Right lobe of liver (tissue), 6 donors: ENCODE measurements at regions not wholly inside any gene's neighbourhood (a gene's known extent, or its start where the extent isn't known, plus 50 kb on each side); places are given as distances from the start of the nearest gene placed in this dataset.
A peak's percentile ranks its signal among the peaks of the same experiment; 100 is the strongest.

ENCODE experiments used
- ATAC-seq, 4 donors: fragments of 200-7000 bp; cut with Tn5 transposase; one replicate each; pipeline ENCODE4 v1.9.1; 2020; ENCODE audit warnings: mild to moderate bottlenecking in 4 of 4, moderate library complexity in 4 of 4
- DNase-seq, 3 donors: peaks; one replicate each; pipeline ENCODE4 v3.0.0-alpha.2; 2020
- H3K27ac ChIP-seq, 3 donors: fragments of 200-600 bp; one replicate each; pipeline ENCODE4 v1.8.0; 2022
- H3K27me3 ChIP-seq, 2 donors: fragments of 200-600 bp; one replicate each; pipeline ENCODE4 v1.8.0; 2022
- H3K36me3 ChIP-seq, 4 donors: fragments of 200-600 bp; sonication (generic) in 1 of 4; one replicate each; pipeline versions ENCODE4 v1.5.1 to v1.8.0; 2017 to 2022; ENCODE audit warnings: control low read depth in 1 of 4
- H3K4me1 ChIP-seq, 4 donors: fragments of 200-600 bp; sonication (generic) in 1 of 4; one replicate each; pipeline versions ENCODE4 v1.5.1 to v1.8.0; 2017 to 2022; ENCODE audit warnings: control low read depth in 1 of 4
- H3K4me3 ChIP-seq, 3 donors: fragments of 200-600 bp; one replicate each; pipeline ENCODE4 v1.8.0; 2022
- H3K9me3 ChIP-seq, 4 donors: fragments of 200-600 bp; sonication (generic) in 1 of 4; one replicate each; pipeline versions ENCODE4 v1.5.1 to v1.8.0; 2017 to 2022; ENCODE audit warnings: control low read depth in 1 of 4
- POLR2A ChIP-seq: fragments of 450-650 bp; IDR thresholded peaks from one replicate; pipeline ENCODE4 v1.6.1; 2017; ENCODE audit warnings: antibody characterized with exemption, mild to moderate bottlenecking
- WGBS: methylation state at CpG from one replicate; pipeline ENCODE4 v1.1.6; 2018; ENCODE audit warnings: low coverage, low lambda C conversion rate; ENCODE audit not compliant: insufficient coverage; ENCODE audit errors: missing lambda C conversion rate; 5-methylcytosine and 5-hydroxymethylcytosine counted together
- intact Hi-C, 2 donors: fragments of 100-400 bp; cut with DNase I; formaldehyde crosslinking; loops; one replicate each; pipeline versions ENCODE4 v1.11.2 to v1.14.1; 2022
- TF ChIP-seq, protein P1 (sequence below), 4 donors: fragments of 200-600 bp in 3 of 4; fragments of 450-650 bp in 1 of 4; IDR thresholded peaks; one replicate each; pipeline versions ENCODE4 v1.5.1 to v1.8.0; 2016 to 2022; ENCODE audit warnings: antibody characterized with exemption in 4 of 4, mild to moderate bottlenecking in 2 of 4
- donor health status: DM: no; HTN: yes; CAD: no.
- donor health status: DM: no; HTN: no; CAD: no.
- donor health status: DM: no; HTN: no; CAD: no.
- donor health status: DM: no; HTN: yes; CAD: no.
- donor health status: DM: no; HTN: yes; CAD: no.

DNA sequence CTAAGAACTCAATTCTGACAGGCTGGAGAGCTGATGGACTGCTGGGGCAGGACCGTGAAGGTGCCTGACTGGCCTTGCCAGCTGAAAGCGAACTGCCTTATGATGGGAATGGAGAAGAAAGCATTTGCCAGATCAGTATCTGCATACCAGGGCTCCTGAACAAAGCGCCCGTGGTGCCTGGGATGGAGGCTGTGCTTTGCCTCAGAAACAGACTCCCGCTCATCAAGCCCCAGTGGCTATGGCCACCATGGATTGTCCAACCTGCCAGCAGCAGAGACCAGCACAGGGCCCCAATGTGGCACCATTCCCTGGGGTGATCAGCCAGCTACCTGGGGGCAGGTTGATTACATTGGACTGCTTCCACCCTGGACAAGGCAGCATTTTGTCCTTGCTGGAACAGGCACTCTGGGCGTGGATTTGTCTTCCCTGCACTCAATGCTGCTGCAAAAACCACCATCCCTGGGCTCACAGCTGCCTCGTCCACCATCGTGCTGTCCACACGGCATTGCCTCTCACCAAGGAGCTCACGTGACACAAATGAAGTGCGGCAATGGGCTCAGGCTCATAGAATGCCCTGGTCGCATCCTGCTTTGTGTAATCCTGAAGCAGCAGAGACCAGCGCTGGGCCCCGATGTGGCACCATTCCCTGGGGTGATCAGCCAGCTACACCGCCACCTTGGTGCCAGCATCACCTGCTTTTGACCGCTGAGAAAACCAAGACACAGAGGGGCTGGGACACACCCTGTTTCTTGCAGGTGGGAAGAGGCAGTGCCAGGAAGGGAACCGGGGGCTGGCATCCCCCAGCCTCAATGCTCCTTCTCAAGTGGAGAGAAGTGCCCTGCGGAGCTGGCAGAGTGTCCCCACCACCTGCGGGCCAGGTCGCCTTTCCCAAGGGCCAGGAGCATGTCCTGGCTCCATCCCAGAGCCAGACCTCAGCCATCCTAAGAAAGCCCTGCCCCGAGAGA is 1367.5 kb downstream of the BRD1 start:
- 40% methylated on average over 3 of the region's 21 CpGs for WGBS
- intact Hi-C loops, result no loop called here
- no peaks in the 10 kb centered on the region for H3K9me3 ChIP-seq

DNA sequence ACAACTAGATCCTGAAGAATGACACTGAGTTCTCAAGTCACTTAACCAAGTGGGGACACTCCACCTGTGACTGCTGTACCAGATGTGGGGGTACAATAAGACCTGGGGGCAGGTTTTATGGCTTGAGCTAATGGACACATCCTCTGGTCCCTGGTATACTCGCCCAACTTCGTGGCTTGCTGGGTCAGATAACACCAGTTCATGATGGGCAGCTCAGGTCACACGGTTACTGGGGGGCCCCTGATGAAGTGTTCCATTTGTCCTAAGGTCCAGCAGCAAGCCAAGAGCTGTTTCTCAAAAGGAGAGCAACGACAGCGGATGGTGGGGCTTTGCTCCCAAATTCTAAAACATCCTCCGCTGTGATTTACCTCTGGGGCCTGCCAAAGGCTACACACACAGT is 1368.4 kb downstream of the BRD1 start:
- intact Hi-C loops, result no loop called here
- no peaks in the 10 kb centered on the region for H3K27me3 ChIP-seq
- H3K9me3 ChIP-seq, result no peaks in the 10 kb centered on the region
- no peak overlapping the region for H3K27ac ChIP-seq
- no peak for ATAC-seq
- H3K4me1 ChIP-seq, result no peaks in the 10 kb centered on the region
- TF ChIP-seq, protein P1, sequence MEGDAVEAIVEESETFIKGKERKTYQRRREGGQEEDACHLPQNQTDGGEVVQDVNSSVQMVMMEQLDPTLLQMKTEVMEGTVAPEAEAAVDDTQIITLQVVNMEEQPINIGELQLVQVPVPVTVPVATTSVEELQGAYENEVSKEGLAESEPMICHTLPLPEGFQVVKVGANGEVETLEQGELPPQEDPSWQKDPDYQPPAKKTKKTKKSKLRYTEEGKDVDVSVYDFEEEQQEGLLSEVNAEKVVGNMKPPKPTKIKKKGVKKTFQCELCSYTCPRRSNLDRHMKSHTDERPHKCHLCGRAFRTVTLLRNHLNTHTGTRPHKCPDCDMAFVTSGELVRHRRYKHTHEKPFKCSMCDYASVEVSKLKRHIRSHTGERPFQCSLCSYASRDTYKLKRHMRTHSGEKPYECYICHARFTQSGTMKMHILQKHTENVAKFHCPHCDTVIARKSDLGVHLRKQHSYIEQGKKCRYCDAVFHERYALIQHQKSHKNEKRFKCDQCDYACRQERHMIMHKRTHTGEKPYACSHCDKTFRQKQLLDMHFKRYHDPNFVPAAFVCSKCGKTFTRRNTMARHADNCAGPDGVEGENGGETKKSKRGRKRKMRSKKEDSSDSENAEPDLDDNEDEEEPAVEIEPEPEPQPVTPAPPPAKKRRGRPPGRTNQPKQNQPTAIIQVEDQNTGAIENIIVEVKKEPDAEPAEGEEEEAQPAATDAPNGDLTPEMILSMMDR (IDR thresholded peaks at IDR 0.05), result no peak
- no peak for TF ChIP-seq POLR2A
- WGBS, result 40% methylated on average over 1 of the region's 6 CpGs
- DNase-seq, result no peak
- no peak overlapping the region for H3K4me3 ChIP-seq
- H3K36me3 ChIP-seq, result no peaks in the 10 kb centered on the region

More for the DNA sequence above, 1367.5 kb downstream of the BRD1 start:
- H3K27ac ChIP-seq, result no peak overlapping the region
- TF ChIP-seq, protein P1 (IDR thresholded peaks at IDR 0.05), result no peak
- no peak for TF ChIP-seq POLR2A
- no peaks in the 10 kb centered on the region for H3K36me3 ChIP-seq
- H3K4me3 ChIP-seq, result no peak overlapping the region
- no peaks in the 10 kb centered on the region for H3K27me3 ChIP-seq
- no peak for DNase-seq
- ATAC-seq, result peak in 1 of 4 donors; percentile 36
- no peaks in the 10 kb centered on the region for H3K4me1 ChIP-seq

DNA sequence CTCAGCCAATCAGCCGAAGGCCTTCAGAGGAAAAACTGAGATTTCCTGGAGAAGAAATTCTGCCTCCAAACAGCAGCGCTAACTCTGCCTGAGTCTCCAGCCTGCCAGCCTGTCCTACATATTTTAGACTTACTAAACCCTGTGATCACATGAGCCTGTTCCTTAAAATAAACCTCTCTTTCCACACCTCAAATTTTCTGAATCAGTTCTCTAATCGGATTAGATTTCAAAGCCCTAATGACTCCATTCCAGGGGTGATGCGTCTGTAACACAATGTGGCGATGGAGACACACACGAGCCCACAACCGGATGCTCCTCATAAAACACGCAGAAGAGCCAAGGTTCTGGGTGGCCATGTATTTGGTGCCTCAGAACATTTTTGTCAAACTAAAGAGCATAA is 1371.2 kb downstream of the BRD1 start:
- no peak overlapping the region for H3K27ac ChIP-seq
- H3K4me3 ChIP-seq, result no peak overlapping the region
- H3K36me3 ChIP-seq, result no peaks in the 10 kb centered on the region
- H3K9me3 ChIP-seq, result no peaks in the 10 kb centered on the region
- intact Hi-C loops, result no loop called here
- WGBS, result 73% methylated on average over 8 of the region's 8 CpGs
- no peak for TF ChIP-seq POLR2A
- H3K4me1 ChIP-seq, result no peaks in the 10 kb centered on the region
- no peaks in the 10 kb centered on the region for H3K27me3 ChIP-seq
- DNase-seq, result no peak
- no peak for ATAC-seq

DNA sequence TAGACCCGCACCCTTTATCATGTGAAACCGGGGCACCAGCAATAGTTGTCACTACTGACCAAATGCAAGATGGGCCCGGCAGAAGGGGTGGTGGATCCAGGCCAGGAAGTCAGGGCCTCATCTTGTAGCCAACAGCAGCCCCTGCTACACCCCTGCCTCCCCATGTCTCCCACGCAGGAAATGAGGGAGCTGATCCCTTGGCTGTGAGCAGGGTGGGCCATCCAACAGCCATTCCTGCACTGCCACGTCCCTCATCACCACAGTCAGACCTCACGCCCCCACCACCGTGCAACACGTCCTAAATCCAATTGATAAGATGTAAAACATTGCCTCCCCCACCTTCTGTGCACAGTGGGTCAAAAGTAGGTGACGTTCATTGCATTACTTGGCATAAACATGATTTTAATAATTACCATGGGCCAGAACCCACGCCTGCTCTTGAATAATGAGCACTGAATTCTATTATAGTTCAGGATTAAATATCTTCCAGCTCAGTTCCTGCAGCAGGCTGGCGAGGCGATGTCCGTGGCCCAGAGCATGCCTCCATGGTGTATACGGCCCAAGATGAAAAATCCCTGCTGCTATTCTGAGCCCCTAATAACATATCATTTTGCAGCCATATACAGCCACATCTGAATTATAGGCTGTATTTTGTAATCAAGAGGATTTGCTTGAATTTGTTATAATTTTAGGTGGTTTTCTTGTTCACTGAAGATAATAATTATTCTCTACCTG is 1373.8 kb downstream of the BRD1 start:
- Histone ChIP-seq H3K4me1 (no peaks in the 10 kb centered on the region), H3K4me3 (no peak overlapping the region), H3K27ac (no peak overlapping the region), H3K9me3 (no peaks in the 10 kb centered on the region), H3K27me3 (no peaks in the 10 kb centered on the region), H3K36me3 (no peaks in the 10 kb centered on the region)
- ATAC-seq (no peak), DNase-seq (no peak)
- WGBS, result 49% methylated on average over 7 of the region's 14 CpGs
- intact Hi-C loops, result no loop called here
- no peak for TF ChIP-seq POLR2A
- TF ChIP-seq, protein P1 (IDR thresholded peaks at IDR 0.05), result no peak

DNA sequence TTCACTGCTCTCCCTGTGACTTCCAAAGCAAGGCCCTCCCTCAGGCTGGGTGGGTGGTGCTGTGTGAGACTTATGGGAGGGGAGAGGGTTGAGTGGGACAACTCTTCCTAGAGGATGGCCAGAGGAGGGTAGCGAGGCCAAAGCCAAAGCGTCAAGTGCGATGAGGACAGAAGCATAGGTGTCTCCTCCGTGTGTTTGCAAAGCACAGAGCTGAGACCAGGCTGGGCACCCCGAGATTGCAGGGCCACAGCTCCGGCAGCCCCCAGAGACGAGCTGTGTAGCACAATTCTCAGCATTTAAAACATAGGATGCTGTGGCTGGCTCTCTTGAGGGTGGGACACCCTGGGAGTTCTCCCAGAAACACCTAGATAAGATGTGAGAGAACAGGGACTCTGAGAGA is 1374.5 kb downstream of the BRD1 start:
- intact Hi-C loops, result no loop called here
- ATAC-seq (no peak), DNase-seq (peak in 1 of 3 donors; percentile 12)
- 67% methylated on average over 6 of the region's 7 CpGs for WGBS
- Histone ChIP-seq H3K4me3 (no peak overlapping the region), H3K27ac (no peak overlapping the region), H3K36me3 (no peaks in the 10 kb centered on the region), H3K9me3 (no peaks in the 10 kb centered on the region), H3K27me3 (no peaks in the 10 kb centered on the region), H3K4me1 (no peaks in the 10 kb centered on the region)
- no peak for TF ChIP-seq POLR2A
- TF ChIP-seq, protein P1 (IDR thresholded peaks at IDR 0.05), result no peak
